NCI-H1105 treated with DMSO at 0.1 percent for 48 hours (cell line): ENCODE measurements at regions not wholly inside any gene's neighbourhood (a gene's known extent, or its start where the extent isn't known, plus 50 kb on each side); places are given as distances from the start of the nearest gene placed in this dataset.
"Not testable (repeated sequence)": the region's sequence is repeated elsewhere in the genome, so short reads cannot be mapped to it uniquely, and the experiment has no call there.

ENCODE experiments used
- DNase-seq: peaks from one replicate; lab custom pipeline; 2025; lab: John Stamatoyannopoulos, UW

- DNase-seq = no peak
These were observed 406.6 kb downstream of the NYAP2 start for GRCh38 chr2:225806105-225806504.

GRCh38 chr2:225802076-225802475, 402.6 kb downstream of the NYAP2 start:
- DNase-seq = not testable (repeated sequence)

- DNase-seq = no peak
These were observed 397.9 kb downstream of the NYAP2 start for GRCh38 chr2:225797394-225797793.

- DNase-seq = no peak
These were observed 395.3 kb downstream of the NYAP2 start for GRCh38 chr2:225794652-225795400.

GRCh38 chr2:225793736-225794550, 394.4 kb downstream of the NYAP2 start:
- DNase-seq = no peak

- DNase-seq = no peak
These were observed 389.1 kb downstream of the NYAP2 start for GRCh38 chr2:225788571-225789094.

- DNase-seq = no peak
These were observed 388.0 kb downstream of the NYAP2 start for GRCh38 chr2:225787497-225787896.

GRCh38 chr2:225781991-225782390, 382.5 kb downstream of the NYAP2 start:
- DNase-seq = no peak

- DNase-seq = no peak
These were observed 381.6 kb downstream of the NYAP2 start for GRCh38 chr2:225781145-225781544.

- no peak for DNase-seq
These were observed 380.3 kb downstream of the NYAP2 start for GRCh38 chr2:225779829-225780228.

- DNase-seq = no peak
These were observed 373.6 kb downstream of the NYAP2 start for GRCh38 chr2:225773148-225773547.

- DNase-seq = no peak
These were observed 372.2 kb downstream of the NYAP2 start for GRCh38 chr2:225771701-225772100.

- no peak for DNase-seq
These were observed 369.2 kb downstream of the NYAP2 start for GRCh38 chr2:225768741-225769140.

- no peak for DNase-seq
These were observed 366.9 kb downstream of the NYAP2 start for GRCh38 chr2:225766431-225766830.

GRCh38 chr2:225765820-225766219, 366.3 kb downstream of the NYAP2 start:
- no peak for DNase-seq

- DNase-seq = no peak
These were observed 364.8 kb downstream of the NYAP2 start for GRCh38 chr2:225764346-225764745.

GRCh38 chr2:225763711-225764110, 364.2 kb downstream of the NYAP2 start:
- no peak for DNase-seq

GRCh38 chr2:225761396-225761795, 361.9 kb downstream of the NYAP2 start:
- DNase-seq = no peak

- no peak for DNase-seq
These were observed 357.7 kb downstream of the NYAP2 start for GRCh38 chr2:225757248-225757647.

GRCh38 chr2:225756198-225756597, 356.7 kb downstream of the NYAP2 start:
- no peak for DNase-seq

GRCh38 chr2:225748609-225749008, 349.1 kb downstream of the NYAP2 start:
- no peak for DNase-seq

- DNase-seq = not testable (repeated sequence)
These were observed 344.5 kb downstream of the NYAP2 start for GRCh38 chr2:225743996-225744395.

- no peak for DNase-seq
These were observed 343.0 kb downstream of the NYAP2 start for GRCh38 chr2:225742487-225742886.
